Stomach (tissue), 4 donors: ENCODE measurements at regions not wholly inside any gene's neighbourhood (a gene's known extent, or its start where the extent isn't known, plus 50 kb on each side); places are given as distances from the start of the nearest gene placed in this dataset.

ENCODE experiments used
- POLR2A ChIP-seq, 4 donors: fragments of 450-650 bp; IDR thresholded peaks; one replicate each; pipeline ENCODE4 v1.6.1; 2016; ENCODE audit warnings: antibody characterized with exemption in 4 of 4, control low read depth in 2 of 4, mild to moderate bottlenecking in 1 of 4, moderate library complexity in 1 of 4
- TF ChIP-seq, protein P1 (sequence below), 7 experiments: fragments of 450-650 bp in 4 of 7; fragments of 200-600 bp in 3 of 7; sonication (generic) in 3 of 7; IDR thresholded peaks; one replicate each; pipeline ENCODE4 v1.5.1; 2016 to 2019; ENCODE audit warnings: antibody characterized with exemption in 7 of 7, control low read depth in 2 of 7, mild to moderate bottlenecking in 1 of 7

GRCh38 chr2:3913166-3913565 lies 209.8 kb downstream of the DCDC2C start:
- TF ChIP-seq POLR2A (IDR thresholded peaks at IDR 0.05), result no peak
- TF ChIP-seq, protein P1, sequence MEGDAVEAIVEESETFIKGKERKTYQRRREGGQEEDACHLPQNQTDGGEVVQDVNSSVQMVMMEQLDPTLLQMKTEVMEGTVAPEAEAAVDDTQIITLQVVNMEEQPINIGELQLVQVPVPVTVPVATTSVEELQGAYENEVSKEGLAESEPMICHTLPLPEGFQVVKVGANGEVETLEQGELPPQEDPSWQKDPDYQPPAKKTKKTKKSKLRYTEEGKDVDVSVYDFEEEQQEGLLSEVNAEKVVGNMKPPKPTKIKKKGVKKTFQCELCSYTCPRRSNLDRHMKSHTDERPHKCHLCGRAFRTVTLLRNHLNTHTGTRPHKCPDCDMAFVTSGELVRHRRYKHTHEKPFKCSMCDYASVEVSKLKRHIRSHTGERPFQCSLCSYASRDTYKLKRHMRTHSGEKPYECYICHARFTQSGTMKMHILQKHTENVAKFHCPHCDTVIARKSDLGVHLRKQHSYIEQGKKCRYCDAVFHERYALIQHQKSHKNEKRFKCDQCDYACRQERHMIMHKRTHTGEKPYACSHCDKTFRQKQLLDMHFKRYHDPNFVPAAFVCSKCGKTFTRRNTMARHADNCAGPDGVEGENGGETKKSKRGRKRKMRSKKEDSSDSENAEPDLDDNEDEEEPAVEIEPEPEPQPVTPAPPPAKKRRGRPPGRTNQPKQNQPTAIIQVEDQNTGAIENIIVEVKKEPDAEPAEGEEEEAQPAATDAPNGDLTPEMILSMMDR (IDR thresholded peaks at IDR 0.05), result no peak
